H9 (cell line): ENCODE measurements at regions not wholly inside any gene's neighbourhood (a gene's known extent, or its start where the extent isn't known, plus 50 kb on each side); places are given as distances from the start of the nearest gene placed in this dataset.

Source experiments
- DNase-seq: peaks from one replicate; pipeline ENCODE4 v3.0.0-alpha.2; 2017
- H2AFZ ChIP-seq: one replicate; pipeline ENCODE4 v1.6.1; 2013; ENCODE audit warnings: mild to moderate bottlenecking, low read length, control low read depth, moderate library complexity
- H2AK5ac ChIP-seq: 2 replicates; pipeline ENCODE4 v1.6.1; 2013; ENCODE audit warnings: low read length, control low read depth, mixed read lengths; ENCODE audit not compliant: insufficient read length
- H2BK120ac ChIP-seq: one replicate; pipeline ENCODE4 v1.6.1; 2013; ENCODE audit warnings: low read depth, mild to moderate bottlenecking, low read length, control low read depth, inconsistent platforms; ENCODE audit not compliant: poor library complexity, severe bottlenecking
- H2BK12ac ChIP-seq: 2 replicates; pipeline ENCODE4 v1.6.1; 2013; ENCODE audit warnings: low read length, control low read depth, mixed read lengths, low read depth; ENCODE audit not compliant: insufficient read length
- H2BK15ac ChIP-seq: 2 replicates; pipeline ENCODE4 v1.6.1; 2013; ENCODE audit warnings: low read depth, low read length, control low read depth
- H2BK20ac ChIP-seq: one replicate; pipeline ENCODE4 v1.6.1; 2013; ENCODE audit warnings: low read depth, mild to moderate bottlenecking, low read length, control low read depth, inconsistent platforms; ENCODE audit not compliant: poor library complexity, severe bottlenecking
- H2BK5ac ChIP-seq: 2 replicates; pipeline ENCODE4 v1.6.1; 2013; ENCODE audit warnings: low read length, control low read depth, mixed read lengths; ENCODE audit not compliant: insufficient read length
- H3K14ac ChIP-seq: 2 replicates; pipeline ENCODE4 v1.6.1; 2013; ENCODE audit warnings: low read length, control low read depth; ENCODE audit not compliant: insufficient read depth
- H3K18ac ChIP-seq: 2 replicates; pipeline ENCODE4 v1.6.1; 2013; ENCODE audit warnings: low read depth, mild to moderate bottlenecking, mixed read lengths, low read length, control low read depth; ENCODE audit not compliant: insufficient read length
- H3K23ac ChIP-seq: 2 replicates; pipeline ENCODE4 v1.6.1; 2013; ENCODE audit warnings: low read length, control low read depth, mixed read lengths, low read depth; ENCODE audit not compliant: insufficient read length
- H3K23me2 ChIP-seq: 2 replicates; pipeline ENCODE4 v1.6.1; 2013; ENCODE audit warnings: low read depth, mild to moderate bottlenecking, mixed read lengths, low read length, control low read depth; ENCODE audit not compliant: insufficient read length, poor library complexity, severe bottlenecking
- H3K27ac ChIP-seq: 2 replicates; pipeline ENCODE4 v1.5.1; 2013; ENCODE audit warnings: low read length, control low read depth, mixed read lengths, low read depth; ENCODE audit not compliant: insufficient read length
- H3K27me3 ChIP-seq: 2 replicates; pipeline ENCODE4 v1.6.1; 2013; ENCODE audit warnings: low read length, control low read depth, inconsistent platforms; ENCODE audit not compliant: insufficient read depth
- H3K4ac ChIP-seq: 2 replicates; pipeline ENCODE4 v1.6.1; 2013; ENCODE audit warnings: low read depth, mild to moderate bottlenecking, control low read depth, inconsistent platforms, low read length, moderate library complexity
- H3K4me1 ChIP-seq: 2 replicates; pipeline ENCODE4 v1.6.1; 2013; ENCODE audit warnings: low read length, control low read depth, inconsistent platforms; ENCODE audit not compliant: insufficient read depth
- H3K4me2 ChIP-seq: 2 replicates; pipeline ENCODE4 v1.6.1; 2013; ENCODE audit warnings: low read length, control low read depth, mixed read lengths; ENCODE audit not compliant: insufficient read length, insufficient read depth
- H3K56ac ChIP-seq: 2 replicates; pipeline ENCODE4 v1.6.1; 2013; ENCODE audit warnings: low read depth, mild to moderate bottlenecking, mixed read lengths, low read length, control low read depth; ENCODE audit not compliant: insufficient read length
- H3K79me1 ChIP-seq: 2 replicates; pipeline ENCODE4 v1.6.1; 2013; ENCODE audit warnings: low read depth, mild to moderate bottlenecking, moderate library complexity, low read length, control low read depth, inconsistent platforms; ENCODE audit not compliant: insufficient read depth, poor library complexity, severe bottlenecking
- H3K79me2 ChIP-seq: 2 replicates; pipeline ENCODE4 v1.6.1; 2013; ENCODE audit warnings: low read length, control low read depth, inconsistent platforms; ENCODE audit not compliant: insufficient read depth
- H3K9ac ChIP-seq: 2 replicates; pipeline ENCODE4 v1.6.1; 2013; ENCODE audit warnings: low read length, control low read depth, mixed read lengths; ENCODE audit not compliant: insufficient read length; ENCODE audit errors: extremely low read depth
- H3K9me3 ChIP-seq: one replicate; pipeline ENCODE4 v1.6.1; 2013; ENCODE audit warnings: low read depth, low read length, inconsistent platforms; ENCODE audit not compliant: control insufficient read depth
- H3T11ph ChIP-seq: one replicate; pipeline ENCODE4 v1.6.1; 2013; ENCODE audit warnings: mild to moderate bottlenecking, low read length, control low read depth, inconsistent platforms
- H4K20me1 ChIP-seq: one replicate; pipeline ENCODE4 v1.6.1; 2013; ENCODE audit not compliant: control insufficient read depth, insufficient read length, insufficient read depth
- H4K5ac ChIP-seq: 2 replicates; pipeline ENCODE4 v1.6.1; 2013; ENCODE audit warnings: low read depth, mild to moderate bottlenecking, mixed read lengths, low read length, control low read depth; ENCODE audit not compliant: insufficient read length
- H4K8ac ChIP-seq: replicated peaks from 2 replicates; pipeline ENCODE4 v1.6.1; 2013; ENCODE audit warnings: low read length, control low read depth, mixed read lengths, low read depth; ENCODE audit not compliant: insufficient read length
- H4K91ac ChIP-seq: 2 replicates; pipeline ENCODE4 v1.6.1; 2013; ENCODE audit warnings: low read depth, mild to moderate bottlenecking, moderate library complexity, mixed read lengths, low read length, control low read depth; ENCODE audit not compliant: insufficient read length
- H3K27ac Mint-ChIP-seq, 3 experiments: 2 replicates in 2 of 3; 3 replicates in 1 of 3; pipeline ENCODE4 v1.8.0; 2020 to 2021; ENCODE audit warnings: mixed read lengths in 3 of 3, mild to moderate bottlenecking in 1 of 3, moderate library complexity in 1 of 3
- H3K27me3 Mint-ChIP-seq: 2 replicates; pipeline ENCODE4 v1.8.0; 2021; ENCODE audit warnings: low read depth, mild to moderate bottlenecking, moderate library complexity, mixed read lengths
- H3K36me3 Mint-ChIP-seq, 3 experiments: 2 replicates in 2 of 3; 3 replicates in 1 of 3; pipeline ENCODE4 v1.8.0; 2020 to 2021; ENCODE audit warnings: low read depth in 3 of 3, mixed read lengths in 3 of 3; ENCODE audit not compliant: insufficient read depth in 1 of 3
- H3K4me1 Mint-ChIP-seq, 2 experiments: 2 replicates each; pipeline ENCODE4 v1.8.0; 2020; ENCODE audit warnings: mixed read lengths in 2 of 2
- H3K4me3 Mint-ChIP-seq, 2 experiments: 2 replicates in 1 of 2; 3 replicates in 1 of 2; pipeline ENCODE4 v1.8.0; 2020 to 2021; ENCODE audit warnings: mild to moderate bottlenecking in 2 of 2, mixed read lengths in 2 of 2, moderate library complexity in 1 of 2
- H3K9me3 Mint-ChIP-seq, 2 experiments: 2 replicates in 1 of 2; 3 replicates in 1 of 2; pipeline ENCODE4 v1.8.0; 2020; ENCODE audit warnings: mild to moderate bottlenecking in 2 of 2, mixed read lengths in 2 of 2, moderate library complexity in 1 of 2
- WGBS: extraction: QIAGEN DNeasy Blood & Tissue Kit; methylation state at CpG from one replicate; pipeline ENCODE4 v1.1.7; 2013; ENCODE audit warnings: missing lambda C conversion rate, low lambda C conversion rate, mixed read lengths; ENCODE audit not compliant: insufficient read length; ENCODE audit errors: extremely low coverage; 5-methylcytosine and 5-hydroxymethylcytosine counted together
- TF ChIP-seq, protein P1 (sequence below): fragments of 200-600 bp; sonication (generic); conservative IDR thresholded peaks from 3 replicates; pipeline ENCODE4 v1.8.0; 2021; ENCODE audit warnings: antibody characterized with exemption, mild to moderate bottlenecking

GRCh38 chr7:68697796-68698280 lies 900.4 kb upstream of the AUTS2 start:
- Histone ChIP-seq H3K4me2 (no peak overlapping the region), H3T11ph (no peak overlapping the region), H3K27ac (no peak overlapping the region), H2AFZ (no peak overlapping the region), H3K9me3 (no peaks in the 10 kb centered on the region), H2BK120ac (no peak overlapping the region), H3K18ac (no peak overlapping the region), H3K79me2 (no peaks in the 10 kb centered on the region), H4K20me1 (no peaks in the 10 kb centered on the region), H4K8ac (no peak overlapping the region), H3K27me3 (no peaks in the 10 kb centered on the region), H3K9ac (no peak overlapping the region), H2BK12ac (no peak overlapping the region), H2BK20ac (no peak overlapping the region), H3K14ac (peak overlapping the region; percentile 75; the same call in 1 of the 2 replicates), H2AK5ac (no peak overlapping the region), H2BK15ac (no peak overlapping the region), H3K23me2 (no peaks in the 10 kb centered on the region), H3K56ac (no peak overlapping the region), H4K5ac (no peak overlapping the region), H3K4me1 (no peaks in the 10 kb centered on the region; the same call in 1 of the 2 replicates), H4K91ac (no peak overlapping the region), H3K79me1 (no peaks in the 10 kb centered on the region), H3K23ac (no peak overlapping the region), H3K4ac (no peak overlapping the region), H2BK5ac (no peak overlapping the region)
- WGBS, result no CpG with 5 or more reads among the region's 7 CpGs
- Mint-ChIP-seq H3K27me3 (peaks cover 3% of the 10 kb centered on the region; the same call in 1 of the 2 replicates), H3K27ac (no peak overlapping the region), H3K4me1 (peaks cover 10 to 16% of the 10 kb centered on the region in 2 experiments), H3K4me3 (no peak overlapping the region), H3K36me3 (peaks cover 2 to 17% (median 4%) of the 10 kb centered on the region in 3 experiments; a peak in 5 of 7 replicates), H3K9me3 (peaks cover 11 to 17% of the 10 kb centered on the region in 2 experiments; a peak in 4 of 5 replicates)
- DNase-seq, result no peak
- TF ChIP-seq, protein P1, sequence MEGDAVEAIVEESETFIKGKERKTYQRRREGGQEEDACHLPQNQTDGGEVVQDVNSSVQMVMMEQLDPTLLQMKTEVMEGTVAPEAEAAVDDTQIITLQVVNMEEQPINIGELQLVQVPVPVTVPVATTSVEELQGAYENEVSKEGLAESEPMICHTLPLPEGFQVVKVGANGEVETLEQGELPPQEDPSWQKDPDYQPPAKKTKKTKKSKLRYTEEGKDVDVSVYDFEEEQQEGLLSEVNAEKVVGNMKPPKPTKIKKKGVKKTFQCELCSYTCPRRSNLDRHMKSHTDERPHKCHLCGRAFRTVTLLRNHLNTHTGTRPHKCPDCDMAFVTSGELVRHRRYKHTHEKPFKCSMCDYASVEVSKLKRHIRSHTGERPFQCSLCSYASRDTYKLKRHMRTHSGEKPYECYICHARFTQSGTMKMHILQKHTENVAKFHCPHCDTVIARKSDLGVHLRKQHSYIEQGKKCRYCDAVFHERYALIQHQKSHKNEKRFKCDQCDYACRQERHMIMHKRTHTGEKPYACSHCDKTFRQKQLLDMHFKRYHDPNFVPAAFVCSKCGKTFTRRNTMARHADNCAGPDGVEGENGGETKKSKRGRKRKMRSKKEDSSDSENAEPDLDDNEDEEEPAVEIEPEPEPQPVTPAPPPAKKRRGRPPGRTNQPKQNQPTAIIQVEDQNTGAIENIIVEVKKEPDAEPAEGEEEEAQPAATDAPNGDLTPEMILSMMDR, result no peak
